ENCODE measurements at regions not wholly inside any gene's neighbourhood (a gene's known extent, or its start where the extent isn't known, plus 50 kb on each side); places are given as distances from the start of the nearest gene placed in this dataset.

- DNase-seq: no peak
These were observed 359.2 kb upstream of the PROK2 start for GRCh38 chr3:72143966-72144717.

- DNase-seq: no peak
These were observed 358.4 kb upstream of the PROK2 start for GRCh38 chr3:72143322-72143721.

GRCh38 chr3:72142028-72142427 lies 357.1 kb upstream of the PROK2 start:
- DNase-seq: no peak

GRCh38 chr3:72141264-72141663 lies 356.3 kb upstream of the PROK2 start:
- DNase-seq: no peak

GRCh38 chr3:72139316-72139715 lies 354.4 kb upstream of the PROK2 start:
- no peak for DNase-seq

- no peak for DNase-seq
These were observed 353.2 kb upstream of the PROK2 start for GRCh38 chr3:72137865-72138861.

- no peak for DNase-seq
These were observed 350.7 kb upstream of the PROK2 start for GRCh38 chr3:72135636-72136035.

- DNase-seq: no peak
These were observed 350.1 kb upstream of the PROK2 start for GRCh38 chr3:72134989-72135451.

- no peak for DNase-seq
These were observed 348.5 kb upstream of the PROK2 start for GRCh38 chr3:72133329-72134011.

- no peak for DNase-seq
These were observed 347.0 kb upstream of the PROK2 start for GRCh38 chr3:72131899-72132298.

- DNase-seq: no peak
These were observed 345.6 kb upstream of the PROK2 start for GRCh38 chr3:72130565-72130964.

- DNase-seq: no peak
These were observed 344.6 kb upstream of the PROK2 start for GRCh38 chr3:72129501-72130094.

- DNase-seq: no peak
These were observed 344.0 kb upstream of the PROK2 start for GRCh38 chr3:72128921-72129320.

GRCh38 chr3:72127844-72128243 lies 342.9 kb upstream of the PROK2 start:
- no peak for DNase-seq

GRCh38 chr3:72127224-72127612 lies 342.3 kb upstream of the PROK2 start:
- DNase-seq: no peak

GRCh38 chr3:72126441-72127223 lies 341.7 kb upstream of the PROK2 start:
- DNase-seq: no peak

GRCh38 chr3:72123908-72124441 lies 339.0 kb upstream of the PROK2 start:
- no peak for DNase-seq

- no peak for DNase-seq
These were observed 336.1 kb upstream of the PROK2 start for GRCh38 chr3:72120806-72121778.

GRCh38 chr3:72120039-72120438 lies 335.1 kb upstream of the PROK2 start:
- no peak for DNase-seq

- DNase-seq: no peak
These were observed 333.7 kb upstream of the PROK2 start for GRCh38 chr3:72118628-72119027.

All from NCI-H146 (cell line).